ENCODE measurements at regions not wholly inside any gene's neighbourhood (a gene's known extent, or its start where the extent isn't known, plus 50 kb on each side); places are given as distances from the start of the nearest gene placed in this dataset.

GRCh38 chr21:25506887-25507286, 100.4 kb downstream of the MRPL39 start:
- ChIA-PET POLR2A (interaction anchor here (0.5 kb wide), 1 partner anchor 12 kb away, joined by 4 read pairs; no protein-coding TSS in a partner anchor), CTCF (no interaction called here)
- no peaks in the 10 kb centered on the region for H4K20me1 ChIP-seq (ENCODE audit: control insufficient read depth, insufficient read depth, low read length, poor library complexity, severe bottlenecking)
- H3K4me2 ChIP-seq (replicated peaks; ENCODE audit: low read depth, low read length, poor library complexity, severe bottlenecking) = no peak overlapping the region
- peaks cover 0 to 2% (median 0%) of the 10 kb centered on the region in 3 donors for H3K9me3 ChIP-seq (ENCODE audit: control extremely low read depth in 1 of 3, control insufficient read depth in 2 of 3, insufficient read depth in 1 of 3, low read length in 2 of 3)
- peaks cover 3% of the 10 kb centered on the region for H3K9me3 Mint-ChIP-seq (ENCODE audit: insufficient read depth)
- TF ChIP-seq CTCF (IDR thresholded peaks at IDR 0.05) (no peak), EZH2 (IDR thresholded peaks at IDR 0.05; ENCODE audit: borderline replicate concordance, insufficient read depth, low read depth, low read length, poor library complexity, severe bottlenecking) (no peak)
- H2AFZ ChIP-seq (ENCODE audit: insufficient read depth, low read depth, low read length, poor library complexity, severe bottlenecking) = no peak overlapping the region
- intact Hi-C loops (cut with micrococcal nuclease) = loop anchor here (5.0 kb wide), 1 partner anchor 45 kb away; no protein-coding TSS in a partner anchor
- H3K79me2 ChIP-seq (ENCODE audit: control insufficient read depth, insufficient read depth, low read length) = no peaks in the 10 kb centered on the region
- WGBS (ENCODE audit: insufficient coverage) = no CpG with 5 or more reads among the region's 6 CpGs
- no peaks in the 10 kb centered on the region for H3K36me3 ChIP-seq (replicated peaks in 1 of 2; ENCODE audit: control extremely low read depth in 1 of 2, control insufficient read depth in 1 of 2, extremely low read depth in 1 of 2, insufficient read depth in 2 of 2, low read length in 1 of 2)
- H3K4me3 Mint-ChIP-seq = no peak overlapping the region
- H3K4me1 Mint-ChIP-seq = peaks cover 32% of the 10 kb centered on the region
- DNase-seq = no peak
- H3K27ac ChIP-seq (ENCODE audit: low read length in 2 of 2) = no peak overlapping the region
- no peak for ATAC-seq (ENCODE audit: low read depth)
- H3K4me3 ChIP-seq (ENCODE audit: control extremely low read depth in 1 of 5, extremely low read depth in 1 of 5, insufficient read depth in 1 of 5, low read depth in 2 of 5, low read length in 4 of 5) = no peak overlapping the region
- no peak overlapping the region for H3K27ac Mint-ChIP-seq
- no peaks in the 10 kb centered on the region for H3K27me3 Mint-ChIP-seq
- H3K9ac ChIP-seq (ENCODE audit: low read length) = no peak overlapping the region
- peaks cover 7 to 15% of the 10 kb centered on the region in 2 donors for H3K4me1 ChIP-seq (ENCODE audit: control insufficient read depth in 2 of 2, insufficient read depth in 2 of 2, low read length in 2 of 2)
- no peaks in the 10 kb centered on the region for H3K27me3 ChIP-seq (replicated peaks in 1 of 4; ENCODE audit: control extremely low read depth in 1 of 4, control insufficient read depth in 3 of 4, insufficient read depth in 4 of 4, low read length in 3 of 4)

- H3K4me1 Mint-ChIP-seq = peaks cover 36% of the 10 kb centered on the region
- intact Hi-C loops (cut with micrococcal nuclease) = loop anchor here (5.0 kb wide), 1 partner anchor 44 kb away; no protein-coding TSS in a partner anchor
Measured at GRCh38 chr21:25506261-25506660, 101.0 kb downstream of the MRPL39 start.

More at GRCh38 chr21:25506261-25506660, 101.0 kb downstream of the MRPL39 start:
- POLR2A ChIA-PET = no interaction called here
- Histone ChIP-seq H2AFZ (ENCODE audit: insufficient read depth, low read depth, low read length, poor library complexity, severe bottlenecking) (no peak overlapping the region), H3K4me2 (replicated peaks; ENCODE audit: low read depth, low read length, poor library complexity, severe bottlenecking) (no peak overlapping the region), H3K4me1 (ENCODE audit: control insufficient read depth in 2 of 2, insufficient read depth in 2 of 2, low read length in 2 of 2) (peaks cover 8 to 21% of the 10 kb centered on the region in 2 donors), H3K36me3 (replicated peaks in 1 of 2; ENCODE audit: control extremely low read depth in 1 of 2, control insufficient read depth in 1 of 2, extremely low read depth in 1 of 2, insufficient read depth in 2 of 2, low read length in 1 of 2) (no peaks in the 10 kb centered on the region), H3K4me3 (ENCODE audit: control extremely low read depth in 1 of 5, extremely low read depth in 1 of 5, insufficient read depth in 1 of 5, low read depth in 2 of 5, low read length in 4 of 5) (no peak overlapping the region), H3K9me3 (ENCODE audit: control extremely low read depth in 1 of 3, control insufficient read depth in 2 of 3, insufficient read depth in 1 of 3, low read length in 2 of 3) (peaks cover 0 to 2% (median 2%) of the 10 kb centered on the region in 3 donors), H3K79me2 (ENCODE audit: control insufficient read depth, insufficient read depth, low read length) (no peaks in the 10 kb centered on the region), H3K9ac (ENCODE audit: low read length) (no peak overlapping the region), H3K27ac (ENCODE audit: low read length in 2 of 2) (no peak overlapping the region), H3K27me3 (replicated peaks in 1 of 4; ENCODE audit: control extremely low read depth in 1 of 4, control insufficient read depth in 3 of 4, insufficient read depth in 4 of 4, low read length in 3 of 4) (no peaks in the 10 kb centered on the region), H4K20me1 (ENCODE audit: control insufficient read depth, insufficient read depth, low read length, poor library complexity, severe bottlenecking) (no peaks in the 10 kb centered on the region)
- no CpG with 5 or more reads among the region's 2 CpGs for WGBS (ENCODE audit: insufficient coverage)
- CTCF ChIA-PET = no interaction called here
- peaks cover 5% of the 10 kb centered on the region for H3K9me3 Mint-ChIP-seq (ENCODE audit: insufficient read depth)
- peak overlapping the region; percentile 64 for H3K27ac Mint-ChIP-seq
- no peak for ATAC-seq (ENCODE audit: low read depth)
- no peak overlapping the region for H3K4me3 Mint-ChIP-seq
- no peaks in the 10 kb centered on the region for H3K27me3 Mint-ChIP-seq
- DNase-seq = no peak
- TF ChIP-seq CTCF (IDR thresholded peaks at IDR 0.05) (no peak), EZH2 (IDR thresholded peaks at IDR 0.05; ENCODE audit: borderline replicate concordance, insufficient read depth, low read depth, low read length, poor library complexity, severe bottlenecking) (no peak)

All from B cell (primary cell).